COLO668 (cell line): ENCODE measurements at regions not wholly inside any gene's neighbourhood (a gene's known extent, or its start where the extent isn't known, plus 50 kb on each side); places are given as distances from the start of the nearest gene placed in this dataset.

ENCODE experiments used
- DNase-seq: peaks from one replicate; lab custom pipeline; 2025; ENCODE audit not compliant: unreplicated experiment; lab: John Stamatoyannopoulos, UW

DNA sequence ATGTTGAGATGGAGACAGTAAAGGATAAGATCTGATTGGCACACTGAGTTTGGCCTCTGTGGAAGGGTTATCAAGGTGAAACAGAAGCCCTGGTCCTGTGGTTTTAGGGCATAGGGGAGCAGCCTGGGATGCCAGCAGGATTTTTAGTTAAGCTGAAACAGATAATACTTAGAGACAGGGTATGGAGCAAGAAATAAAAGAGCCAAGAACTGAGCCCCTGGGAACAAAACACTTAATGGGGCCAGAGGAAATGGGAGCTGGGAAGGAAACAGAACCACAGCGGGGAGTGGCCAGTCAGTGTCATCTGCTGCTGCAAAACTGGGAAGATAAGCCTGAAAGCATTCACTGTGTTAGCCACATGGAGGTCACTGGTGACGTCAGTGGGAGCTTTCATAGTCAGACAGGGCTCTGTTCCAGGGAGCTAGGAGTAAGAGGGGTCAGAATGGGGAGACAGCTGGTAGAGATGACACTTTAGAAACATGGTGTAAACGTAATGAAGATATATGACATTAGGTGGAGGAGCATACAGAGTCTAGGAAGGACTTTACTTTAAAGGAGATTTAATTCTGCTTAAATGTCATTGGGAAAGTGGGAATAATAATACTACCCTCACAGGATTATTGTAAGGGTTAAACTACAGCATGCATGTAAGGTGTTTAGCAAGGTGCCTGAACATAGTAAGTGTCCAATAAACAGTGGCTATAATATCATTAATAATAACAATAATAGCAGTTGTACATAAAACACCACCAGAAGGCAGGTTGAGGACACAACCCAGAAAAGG, 172.7 kb upstream of the CTNNB1 start:
- DNase-seq, result no peak

DNA sequence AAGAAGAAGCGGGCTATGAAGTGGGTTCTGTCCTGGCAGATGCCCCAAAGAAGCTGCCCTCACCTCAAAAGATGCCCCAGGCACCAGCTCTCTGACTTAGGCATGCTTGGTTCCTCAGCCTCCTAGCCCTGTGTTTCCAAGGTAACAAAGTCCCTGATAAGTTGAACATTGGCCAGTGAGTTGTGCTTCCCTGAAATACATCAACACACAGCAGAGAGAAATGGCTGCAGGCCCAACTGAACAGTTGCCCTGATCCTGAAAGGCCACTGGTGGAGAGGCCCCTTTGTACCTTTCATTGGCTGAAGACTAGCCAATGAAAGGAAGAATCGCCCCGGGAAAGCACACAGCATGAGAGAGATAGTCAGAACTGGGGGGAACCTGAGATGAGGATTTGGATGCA, 169.9 kb upstream of the CTNNB1 start:
- DNase-seq, result no peak

DNA sequence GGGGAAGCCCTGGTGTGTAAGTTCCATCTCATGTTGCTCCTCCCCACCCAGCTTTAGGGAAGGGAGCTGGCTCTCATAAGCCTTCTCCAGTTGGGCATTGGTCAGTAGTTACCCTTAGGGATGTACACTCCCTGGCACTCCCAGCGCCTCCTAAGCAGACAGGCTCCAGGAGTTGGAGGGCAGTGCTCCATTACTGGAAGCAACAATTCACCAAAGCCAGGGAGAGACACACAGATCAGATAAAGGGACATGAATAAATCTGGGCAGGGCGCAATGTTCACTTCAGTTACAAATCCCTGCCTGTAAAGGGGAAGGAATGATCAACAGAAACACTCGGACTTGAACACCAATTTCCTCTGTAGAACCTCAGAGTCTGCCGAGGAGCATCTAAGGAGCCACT, 169.1 kb upstream of the CTNNB1 start:
- no peak for DNase-seq

DNA sequence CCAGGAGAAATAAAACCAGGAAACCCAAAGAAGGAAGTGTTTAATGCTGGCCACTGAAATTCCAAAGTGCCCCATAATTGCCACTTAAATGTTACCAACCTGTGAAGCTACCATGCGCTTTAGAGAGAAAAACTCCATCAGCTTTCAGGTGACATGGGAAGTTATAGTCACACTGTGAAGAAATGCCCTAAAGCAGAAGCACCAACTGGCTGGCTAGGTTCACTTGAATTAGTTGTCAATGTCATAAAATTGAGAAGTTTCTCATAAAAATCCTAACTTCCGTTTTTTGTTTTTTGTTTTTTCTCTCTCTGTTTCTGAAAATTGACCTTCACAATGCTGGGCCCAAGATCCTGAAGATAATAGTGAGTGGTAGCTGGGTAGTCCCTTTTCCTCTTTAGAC, 167.9 kb upstream of the CTNNB1 start:
- DNase-seq, result no peak

DNA sequence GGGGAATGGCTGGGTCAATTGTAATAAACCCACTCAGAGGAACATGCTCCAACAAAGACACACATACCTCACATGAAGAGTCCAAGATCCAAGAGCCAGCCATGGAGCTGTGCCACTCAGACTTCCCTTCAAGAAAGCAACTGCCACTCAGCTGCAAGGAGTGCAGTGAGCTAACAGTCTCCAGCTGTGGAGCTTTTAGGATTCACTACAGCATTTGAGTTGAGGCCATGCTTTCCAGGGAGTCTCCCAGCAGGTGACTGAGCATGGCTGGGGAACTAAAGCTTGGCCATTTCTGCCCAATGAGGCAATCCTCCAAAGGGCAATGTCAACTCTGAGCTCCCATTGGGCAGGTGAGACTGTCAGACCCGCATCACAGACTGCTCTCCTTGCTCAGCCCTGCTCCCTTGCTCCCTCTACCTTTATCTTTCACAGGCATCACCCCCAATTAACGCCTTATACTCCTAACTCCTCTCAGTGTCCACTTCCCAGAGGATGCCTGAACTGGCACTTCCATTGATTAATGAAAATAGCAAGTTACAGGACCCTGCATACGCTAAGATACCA, 165.3 kb upstream of the CTNNB1 start:
- DNase-seq, result no peak

DNA sequence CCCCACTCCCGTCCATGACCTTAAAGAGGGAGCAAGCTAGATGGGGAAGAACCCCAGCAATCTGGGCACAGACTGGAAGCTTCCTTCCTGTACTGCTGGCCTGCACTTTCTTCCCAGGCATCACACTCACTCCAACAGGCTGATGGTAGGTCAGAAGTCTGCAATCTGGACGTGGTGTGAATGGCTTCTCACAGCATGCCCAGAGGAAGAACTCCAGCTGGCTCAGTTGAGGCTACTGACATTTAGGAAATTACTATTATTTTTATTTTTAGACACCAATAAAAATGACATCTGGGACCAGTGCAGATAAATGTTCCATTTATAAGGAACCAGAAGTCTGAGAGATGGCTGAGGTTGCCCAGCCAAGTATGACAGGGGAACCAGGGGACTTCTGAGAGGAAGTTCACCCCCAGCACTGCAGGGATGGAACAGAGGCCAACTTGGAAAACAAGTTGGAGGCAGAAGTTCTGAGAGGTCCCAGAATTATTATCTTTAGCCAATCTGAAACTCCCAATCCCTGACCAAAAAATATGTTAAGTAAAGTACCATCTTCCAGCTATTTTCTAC, 163.8 kb upstream of the CTNNB1 start:
- no peak for DNase-seq

DNA sequence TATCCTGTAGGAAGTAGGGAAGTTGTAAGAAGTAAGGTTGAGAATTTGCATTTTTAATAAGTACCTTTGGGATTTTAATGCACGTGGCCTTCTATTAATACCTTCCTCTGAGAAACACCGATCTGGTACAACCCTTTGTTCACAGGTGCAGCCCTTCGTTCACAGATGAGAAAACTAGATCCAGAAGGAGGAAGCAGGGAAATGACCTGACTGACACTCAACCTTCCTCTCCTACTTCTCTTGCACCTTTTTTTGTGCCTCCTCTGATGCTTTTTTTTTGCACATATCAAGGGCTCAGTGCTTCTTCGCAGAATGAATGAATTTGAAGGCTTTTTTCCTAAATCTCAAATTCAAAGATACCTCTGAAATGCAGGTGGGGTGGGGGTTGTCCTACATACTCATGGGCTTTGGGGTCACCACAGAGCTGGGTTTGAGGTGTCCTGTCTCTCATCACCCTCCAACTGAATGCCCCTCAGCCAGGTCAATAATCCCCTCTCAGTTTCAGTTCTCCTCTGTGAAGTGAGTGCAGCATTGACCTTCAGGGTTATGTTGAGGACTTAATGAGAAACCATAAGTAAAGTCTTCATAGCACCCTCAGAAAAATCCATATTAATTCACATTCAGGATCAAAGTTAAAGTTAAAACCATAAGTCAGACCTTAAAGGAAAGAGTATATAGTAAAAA, 161.5 kb upstream of the CTNNB1 start:
- DNase-seq, result no peak

DNA sequence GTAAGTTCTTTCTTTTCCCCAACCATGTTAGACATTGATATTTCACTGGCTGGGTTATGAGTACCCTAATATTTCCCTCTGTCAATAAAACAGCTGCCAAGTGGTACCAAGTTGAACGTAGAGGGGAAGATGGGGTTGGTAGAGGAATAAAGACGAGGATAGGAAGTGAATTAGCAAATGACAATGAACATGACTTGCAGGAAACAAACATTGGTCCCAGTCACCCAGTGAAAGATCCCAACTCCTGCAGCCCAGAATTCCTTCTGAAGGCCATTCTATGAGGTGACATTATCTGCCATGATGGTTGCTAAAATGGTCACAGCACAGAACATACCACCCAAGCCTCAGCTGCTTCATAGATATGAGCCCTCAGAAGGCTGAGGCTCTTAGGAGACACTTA, 159.0 kb upstream of the CTNNB1 start:
- no peak for DNase-seq

DNA sequence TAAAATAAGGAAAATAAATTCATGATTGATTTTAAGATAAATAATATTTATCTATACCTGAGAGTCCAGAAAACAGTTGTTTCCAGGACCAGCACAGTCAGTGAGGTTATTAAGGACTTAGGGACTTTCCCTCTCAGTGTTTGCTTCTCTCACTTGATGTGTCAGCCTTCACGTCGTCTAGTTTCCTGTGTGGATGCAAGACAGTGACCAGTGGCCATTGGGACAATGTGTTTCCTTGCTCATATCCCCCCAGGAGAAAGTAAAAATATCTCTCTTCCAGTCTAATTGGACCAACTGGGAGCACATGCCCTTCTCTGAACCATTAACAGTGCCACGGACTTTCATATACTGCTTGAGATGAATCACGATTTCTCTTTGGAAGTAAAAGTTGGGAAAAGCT, 157.8 kb upstream of the CTNNB1 start:
- DNase-seq, result no peak

DNA sequence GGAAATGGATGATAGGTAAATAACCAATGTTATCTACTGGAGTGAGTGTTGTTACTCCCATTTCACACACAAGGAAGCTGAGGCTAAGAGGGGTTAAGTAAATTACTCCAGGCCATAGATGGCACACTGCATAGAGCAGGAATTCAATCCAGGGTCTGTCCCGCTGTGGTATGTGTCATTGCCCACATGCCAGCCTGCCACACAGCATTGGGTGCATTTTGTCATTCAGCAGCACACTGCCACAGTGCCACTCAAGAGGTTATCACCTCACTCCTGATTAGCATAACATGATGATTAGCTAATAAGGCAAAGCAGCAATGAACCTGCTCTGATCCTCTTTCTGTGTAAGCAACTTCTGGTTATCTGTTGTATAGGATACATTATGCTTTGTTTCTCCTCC, 157.4 kb upstream of the CTNNB1 start:
- no peak for DNase-seq

DNA sequence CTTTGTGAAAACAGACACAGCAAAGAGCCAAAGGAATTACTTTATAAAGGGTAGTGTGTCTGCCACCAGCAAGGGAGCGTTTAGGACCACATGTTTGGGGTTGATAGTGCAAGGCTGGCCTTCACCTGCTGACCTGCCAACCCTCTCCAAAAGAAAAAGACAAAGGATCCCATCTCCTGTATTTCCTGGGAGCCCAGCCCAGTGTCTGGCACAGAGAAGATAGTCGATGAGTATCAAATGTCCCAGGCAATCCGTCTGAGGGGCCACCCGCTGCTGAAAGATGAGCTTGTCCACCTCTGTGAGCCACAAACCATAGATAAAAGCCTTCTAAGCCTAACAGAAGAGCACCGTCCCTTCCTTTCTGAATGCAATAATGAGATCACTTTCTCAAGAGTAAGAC, 154.8 kb upstream of the CTNNB1 start:
- peak; percentile 8 for DNase-seq

DNA sequence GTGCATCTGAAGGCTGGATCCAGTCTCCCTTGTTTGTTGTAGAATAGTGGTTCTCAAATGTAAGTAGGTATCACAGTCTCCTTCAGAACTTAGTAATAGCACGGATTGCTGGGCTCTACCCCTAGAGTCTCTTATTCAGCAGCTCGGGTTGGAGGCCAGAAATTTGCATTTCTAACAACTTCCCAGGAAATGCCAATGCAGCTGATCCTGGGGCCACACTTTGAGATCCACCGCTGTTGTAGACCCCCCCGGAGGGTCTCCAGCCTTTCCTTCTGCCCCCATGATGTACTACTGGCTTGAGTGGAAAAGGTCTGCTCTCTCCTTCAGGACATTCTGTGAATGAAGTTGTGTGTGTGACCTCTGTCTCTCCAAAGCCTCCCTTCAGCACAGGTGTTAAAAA, 153.8 kb upstream of the CTNNB1 start:
- no peak for DNase-seq

DNA sequence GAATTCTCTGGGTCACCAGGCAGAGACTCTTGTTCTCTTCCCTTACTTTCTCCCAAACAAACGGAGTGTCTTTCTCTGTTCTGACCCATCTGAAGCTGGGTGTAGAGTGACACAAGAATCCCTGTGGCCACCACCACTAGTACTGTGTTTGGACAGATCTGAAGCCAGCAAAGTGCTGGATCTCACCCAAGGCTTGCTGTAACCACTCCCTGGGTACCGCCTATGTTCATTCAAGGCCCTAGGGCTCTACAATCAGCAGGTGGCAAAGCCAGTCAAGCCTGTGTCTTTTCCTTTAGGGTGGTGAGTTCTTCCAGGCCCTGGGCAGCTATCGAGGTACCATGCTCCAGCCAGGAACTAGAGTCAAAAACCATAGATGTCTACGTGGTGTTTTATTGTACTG, 149.2 kb upstream of the CTNNB1 start:
- DNase-seq, result no peak

DNA sequence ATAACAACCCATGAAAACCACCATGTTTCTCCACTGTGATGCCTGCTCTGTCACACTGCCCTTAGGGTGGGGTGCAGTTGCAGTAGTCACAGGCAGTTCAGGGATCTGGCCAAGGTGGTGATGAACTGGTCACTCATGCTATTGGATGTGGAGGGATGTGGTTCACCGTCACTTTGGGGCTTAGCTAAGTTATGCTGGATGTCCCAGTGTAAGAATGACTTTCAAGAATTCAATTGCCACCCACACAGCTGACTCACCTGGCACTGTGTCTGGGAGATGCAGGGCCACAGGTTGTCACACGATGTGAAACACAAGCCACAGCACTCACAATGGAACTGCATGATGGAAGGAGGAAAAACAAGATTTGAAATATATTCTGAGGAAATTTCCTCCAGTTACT, 146.1 kb upstream of the CTNNB1 start:
- DNase-seq, result no peak

DNA sequence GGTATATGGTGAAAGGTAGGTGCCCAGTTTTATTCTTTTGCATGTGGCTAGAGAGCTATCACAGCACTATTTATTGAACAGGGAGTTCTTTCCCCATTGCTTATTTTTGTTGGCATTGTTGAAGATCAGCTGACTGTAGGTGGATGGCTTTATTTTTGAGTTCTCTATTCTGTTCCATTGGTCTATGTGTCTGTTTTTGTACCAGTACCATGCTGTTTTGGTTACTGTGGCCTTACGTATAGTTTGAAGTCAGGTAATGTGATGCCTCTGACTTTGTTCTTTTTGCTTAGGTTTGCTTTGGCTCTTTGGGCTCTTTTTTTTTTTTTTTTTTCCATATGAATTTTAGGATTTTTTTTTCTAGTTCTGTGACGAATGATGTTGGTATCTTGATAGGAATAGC, 139.2 kb upstream of the CTNNB1 start:
- DNase-seq, result no peak

DNA sequence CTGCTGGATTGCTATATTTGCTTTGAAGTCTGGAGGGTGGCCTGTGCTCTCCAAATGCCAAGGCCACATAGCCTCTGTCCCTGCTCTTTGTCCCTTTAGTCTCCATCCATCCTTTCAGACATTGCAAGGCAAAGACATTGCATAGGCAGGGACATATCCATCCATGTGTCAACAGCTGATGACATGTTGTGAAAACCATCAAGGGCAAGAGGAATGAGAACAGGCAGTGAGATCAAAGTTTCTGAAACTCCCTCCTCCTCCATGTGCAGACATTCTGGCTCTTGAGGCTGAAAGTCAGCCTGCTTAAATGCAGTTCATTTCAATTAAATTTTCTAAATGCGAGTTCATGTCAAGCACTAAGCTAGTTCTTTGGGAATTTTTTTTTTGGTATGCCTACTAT, 135.2 kb upstream of the CTNNB1 start:
- no peak for DNase-seq

DNA sequence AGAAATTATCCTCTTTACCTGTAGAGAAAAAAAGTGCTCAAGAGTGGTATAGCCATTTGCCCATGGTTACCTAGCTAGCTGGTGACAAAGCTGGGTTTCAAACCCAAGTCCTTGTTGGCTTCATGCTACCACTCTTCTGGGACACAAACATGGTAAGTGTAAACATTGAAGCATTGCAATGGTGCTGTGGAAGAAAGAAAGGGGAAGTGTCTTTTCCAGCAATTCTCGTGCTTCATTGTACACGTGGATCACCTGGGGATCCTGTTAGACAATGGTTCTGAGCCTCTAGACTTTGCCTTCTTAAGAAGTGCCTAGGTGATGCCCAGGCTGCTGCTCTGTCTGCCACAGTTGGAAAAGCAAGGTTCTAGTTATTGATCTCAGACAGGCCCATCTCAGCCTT, 134.8 kb upstream of the CTNNB1 start:
- no peak for DNase-seq

DNA sequence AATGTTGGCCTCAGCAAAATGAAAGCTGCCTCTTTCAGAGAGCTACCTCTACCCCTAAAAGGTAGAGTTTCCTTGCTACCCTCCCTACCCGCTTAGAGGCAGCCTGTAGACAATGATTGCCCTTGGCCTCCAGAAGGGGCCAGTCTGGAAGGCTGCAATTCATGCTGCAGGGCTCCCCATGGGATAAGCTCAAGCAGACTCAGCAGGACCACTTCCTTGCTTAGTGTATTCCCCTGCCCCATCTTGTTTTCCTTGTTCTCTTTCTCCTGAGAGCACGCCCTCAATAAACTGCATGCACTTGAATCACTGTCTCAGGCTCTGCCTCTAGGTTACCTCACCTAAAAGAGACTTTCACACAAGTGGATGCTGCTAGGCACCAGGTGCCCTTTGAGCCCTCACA, 134.0 kb upstream of the CTNNB1 start:
- no peak for DNase-seq

DNA sequence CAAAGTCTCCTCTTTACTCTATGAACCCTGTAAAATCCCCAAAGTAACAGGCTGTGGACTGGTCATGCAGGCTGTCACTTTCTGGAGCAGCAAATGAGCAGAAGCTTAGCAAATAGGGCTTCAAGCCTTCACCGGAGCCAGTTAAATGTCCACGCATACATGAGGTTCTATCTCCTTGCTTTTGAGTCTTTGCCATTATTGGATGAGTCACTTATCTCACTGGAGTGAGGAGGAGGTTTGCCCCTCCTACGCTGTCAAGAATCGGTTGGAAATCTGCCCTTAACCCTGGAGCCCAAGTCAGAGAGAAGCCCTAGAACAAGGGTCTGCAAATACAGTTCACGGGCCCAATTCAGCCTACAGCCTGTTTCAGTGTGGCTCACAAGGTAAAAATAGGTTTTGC, 126.1 kb upstream of the CTNNB1 start:
- no peak for DNase-seq

DNA sequence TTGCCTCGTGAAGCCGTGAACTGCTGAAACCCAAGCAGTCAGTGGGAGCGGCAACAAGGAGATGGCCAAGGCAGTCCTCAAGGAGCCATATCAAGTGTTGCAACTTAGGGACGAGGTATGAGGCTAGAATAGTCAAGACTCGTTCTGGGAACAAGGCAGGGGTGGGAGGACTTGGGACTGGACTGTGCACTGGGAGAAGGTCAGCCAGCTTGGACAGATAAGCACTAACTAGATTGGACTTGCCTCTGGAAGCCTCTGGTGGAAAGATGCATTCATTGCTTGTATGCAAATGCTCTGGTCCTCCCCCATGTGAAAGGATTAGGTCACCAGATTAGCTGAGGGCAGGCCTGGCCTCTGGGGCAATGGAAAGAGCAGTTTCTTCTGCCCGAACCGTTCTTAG, 123.3 kb upstream of the CTNNB1 start:
- DNase-seq, result no peak

DNA sequence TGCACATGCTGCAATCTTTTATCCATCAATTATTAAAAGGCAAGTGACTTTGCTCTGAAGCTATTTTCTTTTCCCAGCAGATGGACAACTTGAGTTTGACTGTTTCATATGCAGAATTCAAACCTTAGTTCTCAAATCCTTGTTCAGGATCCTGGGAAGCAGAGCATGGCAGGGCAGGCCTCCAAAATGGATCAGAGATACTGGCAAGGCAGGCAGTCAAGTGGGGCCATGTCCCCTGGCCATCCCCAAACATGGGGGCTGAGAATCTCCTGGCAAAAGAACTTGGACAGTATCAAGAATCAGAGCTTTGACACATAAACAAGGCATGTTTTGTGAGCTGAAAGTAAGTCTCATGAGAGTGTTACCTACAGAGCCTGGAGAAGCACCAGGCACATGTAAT, 122.9 kb upstream of the CTNNB1 start:
- DNase-seq, result no peak

DNA sequence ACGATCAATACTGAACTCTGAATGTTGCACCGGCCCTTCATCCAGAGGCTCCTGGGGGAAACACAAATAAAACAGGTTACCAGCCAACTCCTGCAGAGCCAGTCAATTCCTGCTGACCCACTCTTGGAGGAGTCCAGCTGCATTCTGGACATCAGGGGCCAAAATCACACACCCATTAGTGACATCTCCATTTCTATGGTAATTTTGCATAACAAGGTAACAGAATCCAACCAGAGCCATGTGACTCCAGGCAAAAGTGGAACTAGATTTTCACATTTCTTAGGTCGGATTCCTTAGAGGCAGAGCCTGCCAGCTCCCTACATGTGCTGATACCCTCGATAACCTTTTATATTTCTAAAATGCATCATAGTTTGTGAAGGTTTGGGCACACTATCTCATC, 119.2 kb upstream of the CTNNB1 start:
- DNase-seq, result no peak
